CD4-positive, CD25-positive, alpha-beta regulatory T cell (primary cell): ENCODE measurements at regions not wholly inside any gene's neighbourhood (a gene's known extent, or its start where the extent isn't known, plus 50 kb on each side); places are given as distances from the start of the nearest gene placed in this dataset.
"Not testable (repeated sequence)": the region's sequence is repeated elsewhere in the genome, so short reads cannot be mapped to it uniquely, and the experiment has no call there.

Source experiments
- ATAC-seq, 2 donors: fragments of 150-1000 bp; cut with Tn5 transposase; one replicate each; pipeline ENCODE4 v1.10.0; 2021; ENCODE audit warnings: low read depth in 2 of 2, moderate number of reproducible peaks in 2 of 2, moderate library complexity in 1 of 2
- DNase-seq, 3 donors: peaks; one replicate each; pipeline versions ENCODE4 v3.0.0 to v3.0.0-alpha.2; 2012 to 2022; ENCODE audit warnings: mixed read lengths in 1 of 3
- H3K27ac ChIP-seq: one replicate; pipeline ENCODE4 v1.7.0; 2013; ENCODE audit warnings: mild to moderate bottlenecking, low read length; ENCODE audit not compliant: insufficient read depth, poor library complexity, severe bottlenecking
- H3K27me3 ChIP-seq: one replicate; pipeline ENCODE4 v1.7.0; 2013; ENCODE audit warnings: low read length; ENCODE audit not compliant: control insufficient read depth, insufficient read depth
- H3K36me3 ChIP-seq: one replicate; pipeline ENCODE4 v1.7.0; 2013; ENCODE audit warnings: mild to moderate bottlenecking, low read length, moderate library complexity; ENCODE audit not compliant: control insufficient read depth, insufficient read depth
- H3K4me1 ChIP-seq: 2 replicates; pipeline ENCODE4 v1.7.0; 2013; ENCODE audit warnings: mild to moderate bottlenecking, low read length; ENCODE audit not compliant: insufficient read depth, control insufficient read depth, poor library complexity, severe bottlenecking
- H3K4me3 ChIP-seq: one replicate; pipeline ENCODE4 v1.7.0; 2013; ENCODE audit warnings: low read depth, mild to moderate bottlenecking, low read length, moderate library complexity
- H3K9me3 ChIP-seq, 2 experiments: 1 replicate in 1 of 2; 2 replicates in 1 of 2; pipeline ENCODE4 v1.7.0; 2013; ENCODE audit warnings: low read length in 2 of 2, mild to moderate bottlenecking in 1 of 2, moderate library complexity in 1 of 2; ENCODE audit not compliant: control insufficient read depth in 2 of 2
- H3K27ac Mint-ChIP-seq, 3 donors: one replicate each; pipeline ENCODE4 v1.8.0; 2020 to 2022; ENCODE audit warnings: mild to moderate bottlenecking in 3 of 3, mixed read lengths in 3 of 3, moderate library complexity in 2 of 3
- H3K27me3 Mint-ChIP-seq: one replicate; pipeline ENCODE4 v1.8.0; 2022; ENCODE audit warnings: mild to moderate bottlenecking, mixed read lengths
- H3K36me3 Mint-ChIP-seq: one replicate; pipeline ENCODE4 v1.8.0; 2020; ENCODE audit warnings: mixed read lengths
- H3K4me1 Mint-ChIP-seq, 4 donors: one replicate each; pipeline ENCODE4 v1.8.0; 2020 to 2022; ENCODE audit warnings: mixed read lengths in 4 of 4, mild to moderate bottlenecking in 1 of 4
- H3K4me3 Mint-ChIP-seq, 4 donors: one replicate each; pipeline ENCODE4 v1.8.0; 2020 to 2022; ENCODE audit warnings: mild to moderate bottlenecking in 4 of 4, mixed read lengths in 4 of 4, moderate library complexity in 3 of 4
- H3K9me3 Mint-ChIP-seq, 7 donors: one replicate each; pipeline ENCODE4 v1.8.0; 2020 to 2022; ENCODE audit warnings: mixed read lengths in 7 of 7, mild to moderate bottlenecking in 3 of 7, moderate library complexity in 2 of 7

- Histone ChIP-seq H3K27ac (no peak overlapping the region), H3K27me3 (no peaks in the 10 kb centered on the region), H3K4me1 (no peaks in the 10 kb centered on the region), H3K9me3 (peaks cover 0 to 6% of the 10 kb centered on the region in 2 experiments), H3K36me3 (no peaks in the 10 kb centered on the region), H3K4me3 (no peak overlapping the region)
- ATAC-seq (no peak), DNase-seq (no peak)
- no peaks in the 10 kb centered on the region for H3K4me1 Mint-ChIP-seq
- H3K4me3 Mint-ChIP-seq: no peak overlapping the region
- H3K27me3 Mint-ChIP-seq: no peaks in the 10 kb centered on the region
- H3K27ac Mint-ChIP-seq: no peak overlapping the region
- no peaks in the 10 kb centered on the region for H3K36me3 Mint-ChIP-seq
- H3K9me3 Mint-ChIP-seq: peaks cover 0 to 34% (median 9%) of the 10 kb centered on the region in 7 donors
These were observed 760.3 kb upstream of the CCDC179 start for GRCh38 chr11:23620617-23621016.

DNA sequence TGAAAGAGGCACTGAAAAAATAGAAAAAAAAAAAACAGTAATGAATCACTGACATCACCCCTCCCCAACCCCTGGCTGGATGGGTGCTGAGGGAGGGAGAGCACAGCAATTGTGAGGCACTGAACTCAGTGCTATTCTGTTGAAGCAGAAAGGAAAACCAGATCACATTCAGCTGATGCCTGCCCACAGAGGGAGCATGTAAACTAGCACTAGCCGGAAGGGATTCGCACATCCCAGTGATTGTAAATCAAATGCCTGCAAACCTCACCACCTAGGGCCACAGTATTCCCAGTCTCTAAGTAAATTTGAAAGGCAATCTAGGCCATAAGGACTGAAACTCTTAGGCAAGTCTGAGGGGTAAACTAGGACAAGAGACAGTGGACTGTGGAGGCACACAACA, 772.0 kb upstream of the CCDC179 start:
- Mint-ChIP-seq H3K27me3 (no peaks in the 10 kb centered on the region), H3K4me3 (no peak overlapping the region), H3K4me1 (no peaks in the 10 kb centered on the region), H3K9me3 (peaks cover 0 to 18% (median 11%) of the 10 kb centered on the region in 7 donors), H3K36me3 (no peaks in the 10 kb centered on the region), H3K27ac (no peak overlapping the region)
- H3K36me3 ChIP-seq: no peaks in the 10 kb centered on the region
- H3K4me3 ChIP-seq: no peak overlapping the region
- H3K27ac ChIP-seq: no peak overlapping the region
- peaks cover 0 to 8% of the 10 kb centered on the region in 2 experiments for H3K9me3 ChIP-seq
- H3K4me1 ChIP-seq: no peaks in the 10 kb centered on the region
- H3K27me3 ChIP-seq: no peaks in the 10 kb centered on the region
- ATAC-seq: no peak
- DNase-seq: no peak

DNA sequence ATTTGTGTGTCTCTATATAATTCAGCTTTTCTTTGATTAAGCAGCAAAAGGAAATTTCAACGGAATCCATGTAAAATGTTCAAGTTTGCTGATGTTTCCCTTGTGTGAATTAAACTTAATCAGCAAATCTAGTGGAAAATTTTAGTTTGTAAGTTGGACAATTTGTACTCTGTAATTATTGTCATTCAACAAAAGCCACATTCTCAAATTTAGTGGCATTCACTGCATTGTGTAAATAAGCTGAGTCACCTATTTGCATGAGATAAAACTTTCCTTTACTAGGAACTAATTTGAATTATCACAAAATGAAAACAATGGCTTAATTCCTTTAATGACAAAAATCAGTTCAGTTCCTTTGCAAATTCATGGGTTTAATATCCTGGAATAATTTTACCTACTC, 784.2 kb upstream of the CCDC179 start:
- H3K4me1 Mint-ChIP-seq: no peaks in the 10 kb centered on the region
- H3K9me3 ChIP-seq: peaks cover 0 to 6% of the 10 kb centered on the region in 2 experiments
- H3K36me3 ChIP-seq: no peaks in the 10 kb centered on the region
- no peak overlapping the region for H3K27ac ChIP-seq
- no peak overlapping the region for H3K4me3 Mint-ChIP-seq
- no peaks in the 10 kb centered on the region for H3K36me3 Mint-ChIP-seq
- H3K4me3 ChIP-seq: no peak overlapping the region
- H3K27me3 ChIP-seq: no peaks in the 10 kb centered on the region
- H3K27ac Mint-ChIP-seq: no peak overlapping the region
- H3K9me3 Mint-ChIP-seq: peaks cover 0 to 35% (median 9%) of the 10 kb centered on the region in 7 donors
- no peak for ATAC-seq
- DNase-seq: no peak
- no peaks in the 10 kb centered on the region for H3K4me1 ChIP-seq
- H3K27me3 Mint-ChIP-seq: no peaks in the 10 kb centered on the region

DNA sequence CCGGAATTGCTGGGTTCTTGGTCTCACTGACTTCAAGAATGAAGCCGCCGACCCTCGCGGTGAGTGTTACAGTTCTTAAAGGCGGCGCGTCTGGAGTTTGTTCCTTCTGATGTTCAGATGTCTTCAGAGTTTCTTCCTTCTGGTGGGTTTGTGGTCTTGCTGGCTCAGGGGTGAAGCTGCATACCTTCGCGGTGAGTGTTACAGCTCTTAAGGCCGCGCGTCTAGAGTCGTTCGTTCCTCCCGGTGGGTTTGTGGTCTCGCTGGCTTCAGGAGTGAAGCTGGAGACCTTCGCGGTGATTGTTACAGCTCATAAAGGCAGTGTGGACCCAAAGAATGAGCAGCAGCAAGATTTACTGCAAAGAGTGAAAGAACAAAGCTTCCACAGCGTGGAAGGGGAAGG, 792.1 kb upstream of the CCDC179 start:
- H3K27me3 ChIP-seq, H3K4me3 ChIP-seq, ATAC-seq, H3K36me3 ChIP-seq, H3K4me1 ChIP-seq, H3K4me3 Mint-ChIP-seq, H3K27me3 Mint-ChIP-seq, H3K27ac ChIP-seq, H3K27ac Mint-ChIP-seq, DNase-seq, H3K4me1 Mint-ChIP-seq, H3K36me3 Mint-ChIP-seq: not testable (repeated sequence)
- peaks cover 0 to 30% (median 14%) of the 10 kb centered on the region in 7 donors for H3K9me3 Mint-ChIP-seq
- H3K9me3 ChIP-seq: peaks cover 3 to 26% of the 10 kb centered on the region in 2 experiments

- peaks cover 0 to 24% (median 9%) of the 10 kb centered on the region in 7 donors for H3K9me3 Mint-ChIP-seq
- ATAC-seq: no peak
- Histone ChIP-seq H3K27ac (no peak overlapping the region), H3K27me3 (no peaks in the 10 kb centered on the region), H3K4me3 (no peak overlapping the region), H3K36me3 (no peaks in the 10 kb centered on the region), H3K9me3 (peaks cover 3 to 24% of the 10 kb centered on the region in 2 experiments), H3K4me1 (no peaks in the 10 kb centered on the region)
- no peak overlapping the region for H3K27ac Mint-ChIP-seq
- H3K27me3 Mint-ChIP-seq: no peaks in the 10 kb centered on the region
- no peaks in the 10 kb centered on the region for H3K36me3 Mint-ChIP-seq
- no peak for DNase-seq
- H3K4me1 Mint-ChIP-seq: no peaks in the 10 kb centered on the region
- no peak overlapping the region for H3K4me3 Mint-ChIP-seq
These were observed 792.9 kb upstream of the CCDC179 start for GRCh38 chr11:23653071-23653675.

DNA sequence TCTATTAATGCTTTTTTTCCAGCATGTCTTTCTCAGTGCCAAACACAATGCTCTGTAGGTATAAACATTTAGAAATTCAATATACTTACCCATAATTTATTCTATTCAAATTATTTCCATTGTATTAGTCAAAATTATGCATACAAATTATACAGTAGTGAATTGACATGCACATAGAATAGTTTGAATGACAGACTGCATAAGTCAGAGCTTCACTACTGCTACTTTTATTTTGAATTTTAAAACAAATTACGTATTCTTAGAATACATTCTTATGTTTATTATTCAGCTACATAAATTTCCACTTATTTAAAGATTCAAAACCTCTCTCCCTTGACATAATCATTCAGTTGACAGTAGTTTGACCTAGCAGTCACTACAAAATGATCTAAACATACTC, 808.0 kb upstream of the CCDC179 start:
- no peak overlapping the region for H3K27ac ChIP-seq
- no peaks in the 10 kb centered on the region for H3K36me3 ChIP-seq
- no peaks in the 10 kb centered on the region for H3K27me3 ChIP-seq
- no peaks in the 10 kb centered on the region for H3K36me3 Mint-ChIP-seq
- no peaks in the 10 kb centered on the region for H3K27me3 Mint-ChIP-seq
- no peaks in the 10 kb centered on the region for H3K4me1 ChIP-seq
- DNase-seq (no peak), ATAC-seq (no peak)
- H3K4me1 Mint-ChIP-seq: no peaks in the 10 kb centered on the region
- peaks cover 0 to 11% (median 2%) of the 10 kb centered on the region in 7 donors for H3K9me3 Mint-ChIP-seq
- H3K4me3 ChIP-seq: no peak overlapping the region
- H3K27ac Mint-ChIP-seq: no peak overlapping the region
- H3K9me3 ChIP-seq: peaks cover 0 to 2% of the 10 kb centered on the region in 2 experiments
- H3K4me3 Mint-ChIP-seq: no peak overlapping the region

DNA sequence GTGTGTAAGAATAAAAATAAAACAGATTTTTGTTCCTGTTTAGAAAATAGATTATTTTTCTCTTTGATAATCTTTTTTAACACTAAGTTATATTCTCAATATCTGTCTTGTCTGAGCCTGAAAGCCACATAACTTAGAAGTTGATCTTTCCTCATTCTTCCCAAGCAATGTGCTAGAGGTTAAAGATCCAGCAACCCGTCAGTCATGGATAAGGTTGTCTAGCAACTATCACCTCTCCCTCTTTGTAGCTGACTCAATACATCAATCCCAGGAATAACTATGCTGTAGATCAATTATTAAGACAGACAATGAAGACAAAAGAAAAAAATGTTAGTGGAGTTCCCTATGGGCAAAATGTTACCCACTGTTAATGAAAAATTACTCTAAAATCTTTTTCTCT, 813.1 kb upstream of the CCDC179 start:
- H3K27me3 ChIP-seq: no peaks in the 10 kb centered on the region

GRCh38 chr11:23674866-23675265, 814.6 kb upstream of the CCDC179 start:
- Histone ChIP-seq H3K4me1 (no peaks in the 10 kb centered on the region), H3K36me3 (no peaks in the 10 kb centered on the region), H3K27ac (no peak overlapping the region), H3K27me3 (no peaks in the 10 kb centered on the region), H3K4me3 (no peak overlapping the region), H3K9me3 (peaks cover 3 to 4% of the 10 kb centered on the region in 2 experiments)
- DNase-seq (no peak), ATAC-seq (no peak)
- H3K4me1 Mint-ChIP-seq: no peaks in the 10 kb centered on the region
- H3K9me3 Mint-ChIP-seq: peaks cover 0 to 21% (median 6%) of the 10 kb centered on the region in 7 donors
- H3K27me3 Mint-ChIP-seq: no peaks in the 10 kb centered on the region
- no peak overlapping the region for H3K27ac Mint-ChIP-seq
- no peaks in the 10 kb centered on the region for H3K36me3 Mint-ChIP-seq
- no peak overlapping the region for H3K4me3 Mint-ChIP-seq

More for the DNA sequence above, 813.1 kb upstream of the CCDC179 start:
- no peak for DNase-seq
- H3K9me3 Mint-ChIP-seq: peaks cover 0 to 21% (median 5%) of the 10 kb centered on the region in 7 donors
- H3K27me3 Mint-ChIP-seq: no peaks in the 10 kb centered on the region
- no peak overlapping the region for H3K4me3 Mint-ChIP-seq
- H3K9me3 ChIP-seq: peaks cover 0 to 4% of the 10 kb centered on the region in 2 experiments
- H3K4me1 Mint-ChIP-seq: no peaks in the 10 kb centered on the region
- no peaks in the 10 kb centered on the region for H3K4me1 ChIP-seq
- no peaks in the 10 kb centered on the region for H3K36me3 ChIP-seq
- H3K4me3 ChIP-seq: no peak overlapping the region
- no peak overlapping the region for H3K27ac Mint-ChIP-seq
- ATAC-seq: no peak
- no peaks in the 10 kb centered on the region for H3K36me3 Mint-ChIP-seq
- no peak overlapping the region for H3K27ac ChIP-seq
